CD4-positive, alpha-beta T cell treated with Interleukin-10 for 1 hour (primary cell): ENCODE measurements at regions not wholly inside any gene's neighbourhood (a gene's known extent, or its start where the extent isn't known, plus 50 kb on each side); places are given as distances from the start of the nearest gene placed in this dataset.

Source experiments
- DNase-seq: peaks from one replicate; pipeline ENCODE4 v3.0.0-alpha.2; 2020

DNA sequence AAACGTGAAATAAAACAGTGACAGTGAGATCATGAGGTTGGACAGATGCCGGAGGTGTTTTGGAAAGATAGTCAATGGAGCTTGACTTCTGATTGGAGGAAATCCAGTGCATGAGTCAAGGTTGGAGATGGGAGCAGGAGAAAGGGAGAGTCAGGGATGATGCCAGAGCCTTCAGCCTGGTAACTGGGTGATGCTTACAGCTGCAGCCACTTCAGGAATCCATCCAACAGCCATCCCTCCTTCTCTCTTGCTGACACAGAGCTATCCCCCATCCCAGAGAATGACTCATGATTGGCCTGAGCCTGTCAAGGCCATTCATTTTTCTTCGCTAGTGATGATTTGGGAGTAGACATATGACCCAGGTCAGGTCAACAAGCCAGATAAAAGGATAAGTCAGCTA, 112.8 kb downstream of the SAMD5 start:
- DNase-seq = no peak

DNA sequence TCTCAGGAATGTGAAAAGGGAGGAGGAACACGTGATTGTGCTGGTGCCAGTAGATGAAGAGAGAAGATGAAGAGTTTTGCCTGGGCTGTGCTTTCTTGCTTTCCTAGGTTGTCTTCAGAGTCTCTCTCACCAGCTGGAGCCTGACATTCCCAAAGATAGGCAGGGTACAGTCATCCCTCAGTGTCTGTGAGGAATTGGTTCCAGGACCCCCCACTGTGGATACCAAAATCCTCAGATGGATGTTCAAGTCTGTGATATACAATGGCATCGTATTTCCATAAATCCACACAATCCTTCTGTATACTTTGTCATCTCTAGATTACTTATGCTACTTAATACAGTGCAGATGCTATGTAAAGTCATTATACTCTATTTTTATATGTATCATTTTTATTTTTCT, 113.5 kb downstream of the SAMD5 start:
- DNase-seq = no peak

GRCh38 chr6:147624946-147625515, 116.5 kb downstream of the SAMD5 start:
- DNase-seq = no peak

DNA sequence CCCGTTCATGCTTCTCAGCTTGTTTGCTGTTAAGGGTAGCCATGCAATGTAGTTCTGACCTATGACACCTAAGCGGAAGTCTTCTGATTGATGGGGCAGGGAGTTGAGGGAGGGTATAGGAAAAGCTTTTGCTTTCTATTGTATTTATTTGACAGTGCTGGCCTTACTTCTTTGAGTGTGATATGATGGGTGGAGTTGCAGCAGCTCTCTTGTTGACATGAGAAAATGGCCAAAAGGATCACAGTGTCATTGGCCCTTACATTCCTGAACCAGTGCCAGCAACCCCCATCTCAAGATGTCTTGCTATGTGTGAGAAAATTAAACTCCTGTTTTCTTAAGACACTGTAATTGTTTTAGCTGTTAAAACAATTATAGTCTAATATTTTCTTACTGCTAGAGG, 117.5 kb downstream of the SAMD5 start:
- DNase-seq = no peak

DNA sequence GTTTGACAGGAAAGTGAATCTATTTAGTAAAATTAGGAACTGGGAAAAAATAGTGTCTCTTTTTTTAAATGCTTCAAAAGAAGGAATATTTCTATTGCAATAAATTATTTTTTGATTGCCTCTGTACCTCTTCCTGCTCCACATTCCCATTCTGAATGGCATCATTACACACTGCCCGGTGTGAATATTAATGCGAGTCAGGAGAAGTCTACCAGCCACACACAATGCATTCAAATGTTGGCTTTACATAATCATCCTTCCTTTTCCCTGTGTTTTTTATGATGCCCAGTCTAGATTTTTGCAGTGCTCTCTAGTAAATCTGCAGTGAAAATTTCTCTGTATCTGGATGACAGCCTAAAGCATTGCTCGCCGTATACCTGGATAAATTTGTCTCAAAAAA, 118.9 kb downstream of the SAMD5 start:
- DNase-seq = no peak

- DNase-seq = no peak
These were observed 124.7 kb downstream of the SAMD5 start for GRCh38 chr6:147633191-147633590.

DNA sequence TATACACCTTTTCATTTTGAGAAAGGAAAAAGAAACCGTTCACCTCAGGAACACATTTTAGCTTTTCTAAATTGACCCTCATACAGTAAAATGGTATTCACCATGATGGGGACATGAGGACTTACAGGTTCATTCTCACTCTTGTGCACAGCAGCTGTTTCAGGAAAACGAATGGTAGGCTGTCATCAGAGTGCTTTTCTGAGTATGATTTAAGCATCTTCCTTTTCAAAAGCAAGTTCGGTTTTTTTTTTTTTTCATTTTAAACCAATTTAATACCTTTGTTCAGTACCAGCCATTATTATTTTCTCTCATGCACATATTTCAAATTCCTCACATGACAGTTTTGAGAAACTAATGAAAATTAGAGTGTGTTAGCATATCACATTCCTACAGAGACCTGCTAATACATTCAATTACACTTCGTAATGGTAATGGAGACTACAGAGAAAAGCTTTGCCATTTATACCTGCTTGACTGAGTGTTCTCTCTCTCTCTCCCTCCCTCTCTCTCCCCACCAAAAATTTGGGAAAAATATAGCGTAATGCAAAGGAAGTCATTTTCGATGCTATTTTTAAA, 129.2 kb downstream of the SAMD5 start:
- no peak for DNase-seq

GRCh38 chr6:147639279-147639678, 130.8 kb downstream of the SAMD5 start:
- DNase-seq = no peak

- no peak for DNase-seq
These were observed 132.1 kb downstream of the SAMD5 start for GRCh38 chr6:147640606-147641005.

- no peak for DNase-seq
These were observed 133.0 kb downstream of the SAMD5 start for GRCh38 chr6:147641511-147641910.

DNA sequence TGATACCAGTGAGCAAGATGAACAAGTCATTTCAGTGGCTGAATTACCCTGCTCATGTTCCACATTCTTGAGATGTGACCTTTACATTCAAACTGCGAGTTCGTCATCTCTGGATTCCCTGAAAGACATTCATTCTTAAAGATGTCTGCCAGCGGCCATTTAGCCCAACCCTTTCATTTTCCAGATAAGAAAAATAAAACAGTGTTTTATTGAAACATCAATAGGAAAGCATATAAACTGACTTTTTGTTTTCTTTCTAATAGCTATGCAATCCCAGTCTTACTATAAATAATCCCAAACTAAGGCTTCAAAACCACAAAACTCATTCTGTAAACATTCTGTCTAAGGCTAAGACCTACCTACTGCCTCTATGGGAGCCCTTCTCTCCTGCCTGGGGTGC, 134.0 kb downstream of the SAMD5 start:
- no peak for DNase-seq

DNA sequence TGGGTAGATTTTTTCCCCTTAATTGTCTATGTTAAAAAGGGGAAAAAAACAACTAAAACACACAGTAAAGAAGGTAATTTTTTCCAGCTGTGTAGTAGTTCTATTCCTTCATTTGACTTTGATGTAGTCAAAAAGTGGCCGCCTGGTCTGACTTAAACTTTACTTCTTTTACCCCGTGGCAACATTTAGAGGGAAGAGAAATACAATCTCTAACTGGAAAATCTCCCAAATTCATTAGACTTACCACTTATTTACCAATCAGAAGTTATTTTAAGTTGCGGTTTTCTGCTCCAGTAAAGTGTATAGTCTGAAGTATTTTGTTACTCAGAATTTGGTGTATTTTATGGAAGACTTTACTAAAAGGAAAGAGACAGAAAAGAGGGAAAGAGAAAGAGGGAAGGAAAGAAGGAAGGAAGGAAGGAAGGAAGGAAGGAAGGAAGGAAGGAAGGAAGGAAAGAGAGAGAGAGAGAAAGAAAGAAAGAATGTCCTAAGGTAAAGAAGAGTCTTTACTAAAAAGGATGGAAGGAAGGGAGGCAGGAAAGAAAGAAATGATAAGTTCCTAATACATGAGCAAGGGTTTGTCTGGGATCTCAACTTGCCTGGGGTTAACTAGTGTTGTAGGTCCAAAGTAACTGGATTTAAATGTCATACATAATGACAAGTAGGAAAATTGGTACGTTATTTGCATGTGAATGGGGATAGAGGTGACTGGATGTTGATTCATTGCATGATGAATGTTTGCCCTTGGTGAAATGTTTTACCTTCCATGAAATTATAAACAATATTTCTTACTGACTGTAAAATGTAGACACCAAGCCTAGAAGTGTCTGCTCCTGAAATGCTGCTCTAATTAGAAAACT, 135.1 kb downstream of the SAMD5 start:
- DNase-seq = no peak

DNA sequence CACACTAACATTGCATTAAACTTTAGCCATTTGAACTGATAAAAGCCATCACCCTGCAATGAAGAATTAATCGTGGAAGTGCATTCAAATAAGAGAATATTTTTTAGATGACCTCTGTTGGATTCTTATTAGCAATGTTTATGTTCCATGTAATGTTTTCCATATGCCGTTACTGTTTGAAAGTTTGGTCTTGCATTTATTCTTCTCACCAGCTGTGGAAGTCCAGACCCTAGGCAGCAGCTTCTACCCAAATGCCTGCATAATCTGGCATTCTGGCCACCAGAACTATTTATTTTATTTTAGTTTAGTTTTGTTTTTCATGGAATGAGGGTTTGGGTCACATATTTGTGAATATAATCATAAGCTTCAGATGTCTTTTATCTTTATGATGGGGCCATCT, 140.4 kb downstream of the SAMD5 start:
- DNase-seq = no peak

DNA sequence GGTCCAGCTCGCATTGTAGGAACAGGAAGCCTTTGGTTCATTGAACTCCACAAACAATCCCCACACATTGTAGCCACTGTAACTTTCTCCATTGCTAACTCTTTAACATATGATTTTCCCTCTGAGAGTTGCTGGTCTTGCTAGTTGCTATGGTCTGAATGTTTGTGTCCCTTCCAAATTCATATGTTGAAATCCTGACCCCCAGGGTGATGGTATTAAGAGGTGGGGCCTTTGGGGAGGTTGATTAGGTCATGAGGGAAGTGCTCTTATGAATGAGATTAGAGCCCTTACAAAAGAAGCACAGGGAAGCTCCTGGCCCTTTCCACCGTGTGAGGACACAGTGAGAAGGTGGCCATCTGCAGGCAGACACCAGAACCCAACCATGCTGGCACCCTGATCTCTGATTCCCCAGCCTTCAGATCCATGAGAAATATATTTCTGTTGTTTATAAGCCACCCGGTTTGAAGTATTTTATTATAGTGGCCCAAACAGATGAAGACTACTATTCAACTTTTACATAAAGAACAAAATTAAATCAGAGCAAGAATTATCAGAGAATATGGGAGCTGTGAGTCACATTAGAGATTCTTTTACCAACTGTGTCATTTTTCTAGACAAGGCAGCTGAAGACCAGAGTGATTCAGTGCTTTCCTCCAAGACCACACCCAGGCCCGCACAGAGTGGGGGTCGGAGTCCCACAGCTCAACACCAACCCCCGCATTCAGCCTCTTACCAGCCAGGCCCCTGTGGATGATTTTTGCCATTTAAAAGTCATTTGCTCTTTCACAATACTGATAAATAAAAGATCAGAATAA, 143.0 kb downstream of the SAMD5 start:
- DNase-seq = no peak

- DNase-seq = no peak
These were observed 145.1 kb downstream of the SAMD5 start for GRCh38 chr6:147653631-147654030.

DNA sequence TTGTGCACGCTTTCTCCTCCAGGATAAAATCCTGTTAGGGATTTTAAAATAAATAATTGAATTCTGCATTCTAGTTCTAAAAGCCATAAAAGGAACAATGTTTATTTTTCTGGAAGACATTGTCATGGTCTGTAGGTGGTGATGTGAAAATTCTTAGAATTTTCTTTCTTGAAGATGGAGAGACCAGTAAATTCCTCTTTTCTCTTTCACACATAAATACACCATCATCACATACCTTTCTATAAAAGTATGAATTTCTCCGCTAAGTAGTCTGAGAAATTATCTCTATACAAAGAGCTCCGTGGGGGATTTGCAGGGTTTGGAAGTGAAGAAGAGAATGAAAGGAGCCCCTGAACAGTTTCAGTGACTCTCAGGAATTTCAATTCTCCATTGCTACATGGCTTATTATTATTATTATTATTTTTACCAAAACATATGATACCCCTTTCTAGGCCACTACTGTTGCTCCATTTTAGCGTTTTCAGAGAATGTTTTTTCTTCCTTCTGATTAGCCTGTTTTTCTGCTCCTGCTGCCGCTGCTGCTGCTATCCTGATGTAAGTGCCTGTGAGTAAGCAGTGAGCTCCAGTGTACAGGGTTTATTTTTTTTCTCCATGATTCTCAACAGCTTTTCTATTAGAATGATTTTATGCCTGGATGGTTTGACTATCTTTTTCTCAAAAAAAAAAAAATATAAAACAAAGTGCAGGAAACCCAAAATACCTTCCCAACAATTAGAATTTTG, 145.8 kb downstream of the SAMD5 start:
- no peak for DNase-seq

DNA sequence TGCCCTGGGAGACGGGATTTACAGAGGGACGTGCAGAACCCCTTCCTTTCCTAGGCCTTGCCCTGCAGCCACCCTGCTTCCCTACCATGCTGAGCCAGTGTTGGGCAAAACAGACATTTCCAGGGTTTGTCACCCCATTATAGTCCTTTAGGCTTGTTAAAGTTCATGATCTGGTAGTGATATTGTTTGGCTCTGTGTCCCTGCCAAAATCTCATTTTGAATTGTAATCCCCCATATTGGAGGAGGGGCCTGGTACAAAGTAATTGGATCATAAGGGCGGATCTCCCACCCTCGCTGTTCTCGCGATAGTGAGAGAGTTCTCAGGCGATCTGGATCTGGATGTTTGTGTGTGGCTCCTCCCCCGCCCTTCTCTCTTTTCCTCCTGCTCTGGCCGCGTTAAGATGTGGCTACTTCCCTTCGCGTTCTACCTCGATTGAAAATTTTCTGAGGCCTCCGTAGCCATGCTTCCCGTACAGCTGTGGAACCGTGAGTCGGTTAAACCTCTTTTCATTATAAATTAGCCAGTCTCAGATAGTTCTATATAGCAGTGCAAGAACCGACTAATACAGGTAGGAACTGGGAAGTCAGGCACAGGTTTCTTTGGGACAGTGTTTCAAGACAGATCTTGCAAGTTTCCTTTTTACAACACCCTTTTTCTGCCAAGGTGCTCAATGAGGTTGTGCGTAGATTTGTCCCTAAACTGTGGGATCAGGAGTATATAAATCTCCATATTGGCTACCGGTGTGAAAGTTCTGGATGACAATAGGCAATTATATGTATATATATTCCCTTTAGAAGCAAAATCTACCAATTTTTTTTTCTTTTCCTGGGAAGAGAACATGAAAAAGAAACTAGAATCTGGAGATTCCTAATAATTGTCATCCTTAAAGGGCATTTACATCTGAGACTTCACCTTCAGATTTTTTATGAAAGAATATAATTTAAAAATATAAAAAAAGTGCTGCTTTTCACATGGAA, 152.1 kb downstream of the SAMD5 start:
- DNase-seq = no peak

- no peak for DNase-seq
These were observed 154.2 kb downstream of the SAMD5 start for GRCh38 chr6:147662646-147663045.

DNA sequence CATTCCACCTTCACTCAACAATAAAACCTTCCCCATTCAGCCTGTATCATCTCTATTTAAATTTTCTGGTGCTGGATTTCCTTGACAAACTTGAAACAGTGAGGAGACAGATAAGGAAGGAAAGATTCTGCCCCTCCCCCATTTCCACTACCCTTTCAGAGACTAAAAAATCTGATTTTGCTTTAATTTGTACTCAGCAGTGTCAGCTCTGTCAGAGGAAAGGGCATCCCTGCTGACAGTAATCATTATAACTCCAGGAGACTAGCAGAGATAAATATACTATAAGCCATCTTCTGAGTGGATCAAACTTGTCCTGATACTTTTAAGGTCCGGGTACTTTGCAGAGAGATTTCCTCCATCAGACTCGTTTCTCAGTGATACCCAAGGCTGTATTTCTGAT, 155.6 kb downstream of the SAMD5 start:
- DNase-seq = no peak

DNA sequence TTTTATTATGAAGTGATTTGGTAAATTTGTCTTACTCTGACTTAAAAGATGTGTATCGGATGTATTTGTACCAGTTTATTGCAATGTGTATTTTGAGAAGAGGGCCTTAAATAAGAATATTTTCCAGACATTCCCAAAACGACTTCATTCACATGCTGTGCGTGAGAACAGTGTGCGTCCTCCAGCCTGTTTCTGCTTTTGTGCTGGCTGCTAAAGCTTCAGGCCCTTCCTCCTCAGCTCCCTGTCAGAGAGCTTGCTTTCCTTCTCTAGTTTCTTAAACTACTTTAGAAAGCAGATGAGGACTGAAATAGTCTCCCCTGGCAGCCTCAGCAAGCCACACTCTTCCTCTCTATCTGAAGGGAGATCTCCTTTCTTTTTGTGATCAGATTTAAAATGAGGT, 157.8 kb downstream of the SAMD5 start:
- DNase-seq = no peak

DNA sequence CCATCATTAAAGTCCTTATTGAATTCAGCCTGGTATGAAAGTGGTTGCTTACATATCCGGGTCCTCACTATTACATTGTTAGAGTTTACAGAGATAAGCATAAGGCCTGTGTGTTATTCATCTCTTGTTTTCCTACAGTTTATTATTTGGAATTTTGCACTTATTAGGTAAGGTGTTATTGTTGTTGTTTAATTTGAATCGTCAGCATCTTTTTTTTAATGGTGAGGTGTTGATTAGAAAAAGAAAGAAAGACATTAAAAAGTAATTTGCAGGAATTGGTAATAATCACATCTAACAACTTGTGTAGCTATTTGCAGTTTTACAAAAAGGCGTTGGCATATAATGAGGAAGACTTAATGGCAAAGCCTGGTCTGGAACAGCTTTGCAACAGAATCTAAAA, 158.6 kb downstream of the SAMD5 start:
- no peak for DNase-seq

DNA sequence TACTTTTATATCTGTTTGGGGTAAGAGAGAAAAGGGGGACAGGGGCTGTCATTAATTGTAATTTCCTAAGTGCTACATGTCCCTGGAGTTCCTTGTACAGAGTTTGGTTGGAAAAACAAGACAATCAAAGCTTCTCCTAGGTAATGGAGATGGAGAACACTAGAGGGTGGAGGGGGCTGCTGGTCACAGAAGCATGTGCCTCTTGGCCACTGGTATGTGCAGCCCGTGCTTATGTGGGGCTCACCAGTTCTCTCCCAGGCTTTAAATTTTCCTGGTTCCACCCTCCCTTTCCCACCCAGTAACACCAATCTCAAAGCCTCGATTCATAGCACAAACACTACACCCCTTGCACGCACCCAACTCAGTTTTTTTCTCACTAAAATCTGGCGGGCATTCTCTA, 165.6 kb downstream of the SAMD5 start:
- no peak for DNase-seq
